ENCODE measurements at regions not wholly inside any gene's neighbourhood (a gene's known extent, or its start where the extent isn't known, plus 50 kb on each side); places are given as distances from the start of the nearest gene placed in this dataset.
"Not testable (repeated sequence)": the region's sequence is repeated elsewhere in the genome, so short reads cannot be mapped to it uniquely, and the experiment has no call there.

DNA sequence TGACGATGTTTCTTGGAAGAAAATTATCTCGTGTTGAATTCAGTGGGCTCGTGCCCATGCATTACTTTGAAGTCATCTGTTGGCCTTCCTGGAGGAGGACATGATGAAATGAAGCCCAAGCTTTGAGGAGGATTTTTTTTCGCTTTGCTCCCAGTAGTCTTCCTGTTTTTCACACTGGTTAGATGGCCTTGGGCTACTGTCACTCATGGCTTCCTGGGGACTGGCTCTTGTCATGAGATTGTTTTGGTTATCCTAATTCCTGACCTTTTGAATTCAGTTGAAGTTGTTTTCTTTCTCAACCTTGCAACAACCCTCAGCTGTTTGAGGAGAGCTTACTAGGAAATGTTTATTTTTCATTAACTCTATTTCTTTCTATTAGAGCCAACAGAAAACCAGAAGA is 430.7 kb downstream of the HS3ST3B1 start:
- no peak for TF ChIP-seq JUND (IDR thresholded peaks at IDR 0.05; ENCODE audit: low read depth)
- in situ Hi-C loops (cut with HindIII; ENCODE audit: low pct_unique_long_range_greater_than_20kb, low sequenced_read_pairs) = no loop called here
- no peak for DNase-seq (ENCODE audit: low read depth in 1 of 2, low spot score in 1 of 2)

DNA sequence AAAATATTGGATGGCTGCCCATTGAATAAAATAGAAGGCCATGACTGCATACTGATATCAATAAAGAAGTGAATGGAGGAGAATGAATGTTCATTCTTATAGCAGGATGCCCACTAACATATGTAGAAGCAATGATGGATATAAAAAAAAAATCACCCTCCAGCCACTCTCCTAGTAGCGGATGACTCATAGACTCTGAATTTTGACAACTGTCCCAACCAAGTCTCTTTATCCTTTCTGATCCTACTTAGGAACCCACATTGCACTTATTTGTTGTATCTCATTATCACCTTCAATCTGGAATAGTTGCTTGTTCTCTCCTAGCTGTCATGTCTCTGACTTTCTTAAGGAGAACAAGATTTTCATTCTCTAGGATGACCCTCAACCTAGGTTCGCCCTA is 429.9 kb downstream of the HS3ST3B1 start:
- TF ChIP-seq JUND (IDR thresholded peaks at IDR 0.05; ENCODE audit: low read depth) = no peak
- DNase-seq (ENCODE audit: low read depth in 1 of 2, low spot score in 1 of 2) = no peak
- in situ Hi-C loops (cut with HindIII; ENCODE audit: low pct_unique_long_range_greater_than_20kb, low sequenced_read_pairs) = no loop called here

DNA sequence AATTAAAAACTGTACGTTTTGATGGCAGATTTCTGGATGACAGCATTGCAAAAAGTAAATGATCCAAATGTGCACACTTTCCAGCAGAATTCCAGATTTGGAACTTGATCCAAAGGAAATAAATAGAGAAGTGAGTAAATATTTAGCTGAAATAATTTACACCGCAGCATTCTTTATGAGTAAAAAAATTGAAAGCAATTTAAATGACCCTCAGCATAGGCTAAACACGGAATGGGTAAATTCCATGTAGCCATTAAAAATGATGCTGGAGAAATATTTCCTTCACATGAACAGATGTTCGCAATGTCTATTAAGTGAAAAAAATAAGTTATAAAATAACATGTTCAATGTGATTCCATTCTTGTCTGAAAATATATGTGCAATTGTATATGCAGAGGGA is 424.8 kb downstream of the HS3ST3B1 start:
- no peak for DNase-seq (ENCODE audit: low read depth in 1 of 2, low spot score in 1 of 2)
- in situ Hi-C loops (cut with HindIII; ENCODE audit: low pct_unique_long_range_greater_than_20kb, low sequenced_read_pairs) = no loop called here
- TF ChIP-seq JUND (IDR thresholded peaks at IDR 0.05; ENCODE audit: low read depth) = no peak

DNA sequence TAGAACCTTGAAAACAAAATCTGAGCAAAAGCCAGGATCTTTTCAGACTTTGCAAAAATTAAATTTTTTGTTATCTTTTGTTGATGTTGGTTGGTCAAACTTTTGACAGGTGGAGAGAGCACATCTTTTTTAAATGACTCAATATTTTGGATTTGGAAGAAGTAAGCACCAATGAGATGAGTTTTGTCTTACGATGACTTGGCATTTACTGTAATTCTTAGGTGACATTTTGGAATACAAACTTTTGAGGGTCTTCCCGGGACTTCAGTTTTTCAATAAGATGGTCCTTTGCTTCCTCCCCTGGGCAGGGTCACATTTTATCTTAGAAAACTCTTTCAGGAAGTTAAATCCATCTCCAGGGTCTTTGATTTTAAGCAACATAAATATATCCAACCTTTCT is 423.9 kb downstream of the HS3ST3B1 start:
- in situ Hi-C loops (cut with HindIII; ENCODE audit: low pct_unique_long_range_greater_than_20kb, low sequenced_read_pairs) = no loop called here
- TF ChIP-seq JUND (IDR thresholded peaks at IDR 0.05; ENCODE audit: low read depth) = no peak
- no peak for DNase-seq (ENCODE audit: low read depth in 1 of 2, low spot score in 1 of 2)

DNA sequence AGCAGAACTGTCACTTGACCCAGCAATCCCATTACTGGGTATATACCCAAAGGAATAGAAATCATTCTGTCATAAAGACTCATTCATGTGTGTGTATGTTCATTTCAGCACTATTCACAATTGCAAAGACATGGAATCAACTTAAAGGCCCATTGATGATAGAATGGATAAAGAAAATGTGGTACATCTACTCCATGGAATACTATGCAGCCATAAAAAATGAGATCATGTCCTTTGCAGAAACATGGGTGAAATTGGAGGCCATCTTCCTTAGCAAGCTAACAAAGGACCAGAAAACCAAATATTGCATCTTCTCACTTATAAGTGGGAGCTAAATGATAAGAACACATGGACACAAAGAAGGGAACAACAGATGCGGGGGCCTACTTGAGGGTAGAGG is 422.5 kb downstream of the HS3ST3B1 start:
- DNase-seq (ENCODE audit: low read depth in 1 of 2, low spot score in 1 of 2); in situ Hi-C loops (cut with HindIII; ENCODE audit: low pct_unique_long_range_greater_than_20kb, low sequenced_read_pairs): not testable (repeated sequence)

DNA sequence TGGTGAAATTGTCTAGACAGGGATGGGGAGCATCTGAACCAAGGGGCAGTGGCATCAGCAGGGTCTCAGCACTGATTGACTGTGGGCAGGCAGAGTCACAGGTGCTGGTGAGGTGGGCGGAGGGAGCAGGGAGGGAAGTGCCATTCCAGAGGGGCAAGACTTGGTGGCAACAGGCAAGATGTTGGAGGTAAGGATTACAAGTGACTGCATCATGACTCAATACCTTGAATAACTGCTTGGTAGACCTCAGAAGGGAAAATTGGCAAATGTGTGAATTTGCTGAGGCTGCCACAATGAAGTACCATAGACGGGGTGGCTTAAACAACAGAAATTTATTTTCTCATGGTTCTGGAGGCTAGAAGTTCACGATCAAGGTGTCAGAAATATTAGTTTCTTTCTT is 419.1 kb downstream of the HS3ST3B1 start:
- no peak for TF ChIP-seq JUND (IDR thresholded peaks at IDR 0.05; ENCODE audit: low read depth)
- DNase-seq (ENCODE audit: low read depth in 1 of 2, low spot score in 1 of 2) = no peak
- in situ Hi-C loops (cut with HindIII; ENCODE audit: low pct_unique_long_range_greater_than_20kb, low sequenced_read_pairs) = no loop called here

DNA sequence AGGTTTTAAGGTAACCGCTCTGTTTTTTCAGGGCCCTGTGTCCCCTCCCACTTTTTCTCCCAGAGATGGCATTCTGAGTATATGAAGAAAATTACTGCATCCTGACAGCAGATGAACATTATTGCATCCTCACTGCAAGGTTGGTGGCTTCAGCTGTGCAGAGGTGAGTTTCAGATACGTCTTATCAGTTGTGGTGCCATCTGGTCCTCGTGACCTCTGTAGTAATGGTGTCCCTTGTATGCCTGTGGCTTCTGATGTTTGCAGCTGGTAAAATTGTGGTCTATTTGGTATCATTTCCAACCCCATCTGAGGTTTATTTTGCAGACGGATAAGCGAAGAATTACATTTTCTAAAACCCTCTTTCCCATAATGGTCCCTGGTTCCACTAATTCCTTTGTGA is 417.0 kb downstream of the HS3ST3B1 start:
- in situ Hi-C loops (cut with HindIII; ENCODE audit: low pct_unique_long_range_greater_than_20kb, low sequenced_read_pairs) = no loop called here
- TF ChIP-seq JUND (IDR thresholded peaks at IDR 0.05; ENCODE audit: low read depth) = no peak
- no peak for DNase-seq (ENCODE audit: low read depth in 1 of 2, low spot score in 1 of 2)

DNA sequence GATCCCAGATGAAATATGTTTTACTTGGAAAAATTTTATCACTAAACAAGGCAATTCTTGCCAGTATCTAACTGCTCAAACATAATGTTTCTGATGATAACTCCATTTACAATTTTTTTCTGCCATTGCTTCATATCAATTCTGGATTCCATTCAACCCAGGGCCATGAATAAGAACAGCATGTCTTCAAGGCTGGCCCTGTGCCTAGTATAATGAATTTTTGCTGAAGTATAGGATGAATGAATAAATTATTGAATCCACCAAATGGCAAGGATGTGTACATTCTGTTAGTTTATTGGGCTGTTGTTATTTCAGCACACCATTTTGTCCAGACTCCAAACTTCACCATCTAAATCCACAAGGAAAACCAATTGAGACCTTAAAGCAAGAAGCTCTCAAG is 414.7 kb downstream of the HS3ST3B1 start:
- no peak for DNase-seq (ENCODE audit: low read depth in 1 of 2, low spot score in 1 of 2)
- TF ChIP-seq JUND (IDR thresholded peaks at IDR 0.05; ENCODE audit: low read depth) = no peak
- in situ Hi-C loops (cut with HindIII; ENCODE audit: low pct_unique_long_range_greater_than_20kb, low sequenced_read_pairs) = no loop called here

DNA sequence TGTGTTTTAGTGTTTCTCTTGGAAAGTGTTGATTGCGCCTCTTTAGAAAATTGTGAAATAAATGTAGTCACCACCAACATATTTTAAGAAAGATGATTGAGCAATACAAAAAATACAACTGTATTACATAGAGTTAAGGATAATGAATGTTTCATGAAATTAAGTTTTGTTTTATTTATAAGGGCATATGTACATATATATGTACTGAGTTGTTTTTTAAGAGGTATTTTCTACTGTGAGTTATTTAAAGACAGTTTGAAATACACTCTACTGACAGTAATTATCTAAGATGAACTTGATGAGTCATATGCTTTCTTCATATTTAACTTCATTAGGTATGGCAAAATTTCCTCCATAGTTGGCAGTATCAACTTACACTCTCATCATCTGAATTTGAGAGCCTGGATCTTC is 411.7 kb downstream of the HS3ST3B1 start:
- no peak for TF ChIP-seq JUND (IDR thresholded peaks at IDR 0.05; ENCODE audit: low read depth)
- in situ Hi-C loops (cut with HindIII; ENCODE audit: low pct_unique_long_range_greater_than_20kb, low sequenced_read_pairs) = no loop called here
- DNase-seq (ENCODE audit: low read depth in 1 of 2, low spot score in 1 of 2) = no peak

DNA sequence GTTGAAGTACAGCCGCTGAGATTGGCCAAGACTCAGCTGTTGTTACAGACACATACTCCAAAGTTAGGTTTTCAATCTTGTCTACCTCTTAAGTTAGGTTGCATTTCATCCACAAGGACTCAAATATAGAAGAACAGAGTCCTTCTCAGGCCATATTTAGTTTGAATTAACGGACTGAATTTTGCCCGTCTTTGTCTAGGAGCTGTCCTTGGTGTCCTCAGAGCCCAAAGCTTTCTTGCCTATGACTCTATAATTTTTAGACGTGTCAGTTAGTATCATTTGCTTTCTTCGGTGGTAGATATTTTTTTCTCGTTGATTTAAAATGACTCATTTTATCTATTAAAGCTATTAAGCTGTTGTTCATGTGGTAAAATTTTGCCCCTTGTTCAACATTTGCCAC is 403.2 kb downstream of the HS3ST3B1 start:
- TF ChIP-seq JUND (IDR thresholded peaks at IDR 0.05; ENCODE audit: low read depth) = no peak
- in situ Hi-C loops (cut with HindIII; ENCODE audit: low pct_unique_long_range_greater_than_20kb, low sequenced_read_pairs) = no loop called here
- DNase-seq (ENCODE audit: low read depth in 1 of 2, low spot score in 1 of 2) = no peak

DNA sequence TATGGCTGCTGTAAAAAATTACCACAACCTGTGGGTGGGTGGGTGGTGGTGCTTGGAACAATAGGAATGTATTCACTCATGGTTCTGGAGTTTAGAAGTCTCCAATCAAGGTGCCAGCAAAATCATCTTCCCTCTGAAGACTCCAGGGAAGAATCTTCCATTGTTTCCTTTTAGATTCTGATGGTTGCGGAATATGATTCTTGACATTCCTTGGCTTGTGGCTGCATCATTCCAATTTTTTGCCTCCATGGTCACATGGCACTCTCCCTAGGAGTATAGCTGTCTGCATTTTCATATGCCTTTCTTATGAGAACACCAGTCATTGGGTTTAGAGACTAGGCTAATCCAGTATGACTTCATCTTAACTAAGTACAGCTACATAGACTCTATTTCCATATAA is 401.0 kb downstream of the HS3ST3B1 start:
- TF ChIP-seq JUND (IDR thresholded peaks at IDR 0.05; ENCODE audit: low read depth) = no peak
- DNase-seq (ENCODE audit: low read depth in 1 of 2, low spot score in 1 of 2) = no peak
- in situ Hi-C loops (cut with HindIII; ENCODE audit: low pct_unique_long_range_greater_than_20kb, low sequenced_read_pairs) = no loop called here

DNA sequence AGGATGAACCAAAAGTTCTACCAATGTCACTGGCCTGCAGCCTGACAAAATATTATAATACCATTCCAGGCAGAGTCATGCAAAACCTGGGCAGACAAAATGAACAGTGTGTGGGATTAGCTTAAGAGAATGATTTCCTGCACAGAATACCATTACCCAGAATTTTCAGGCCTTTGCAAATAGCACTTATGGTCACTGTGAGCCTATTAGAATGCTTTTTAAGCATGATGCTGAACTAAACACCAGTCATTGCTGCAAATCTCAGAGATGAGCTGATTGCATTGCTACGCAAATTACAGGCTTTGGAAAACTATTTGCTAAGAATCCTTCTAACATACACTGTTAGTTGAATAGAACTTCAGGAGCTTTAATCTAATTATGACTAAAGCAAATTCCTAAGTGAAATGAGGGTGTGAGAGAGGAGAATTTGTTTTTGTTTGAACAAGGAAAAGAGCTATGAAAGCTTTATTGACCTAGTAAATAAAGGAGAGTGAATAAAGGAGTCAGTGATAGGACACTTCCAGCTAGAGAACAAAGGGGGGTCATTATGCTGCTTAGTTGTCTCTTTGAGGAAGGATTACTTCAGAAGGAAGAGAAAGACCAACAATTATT is 398.8 kb downstream of the HS3ST3B1 start:
- in situ Hi-C loops (cut with HindIII; ENCODE audit: low pct_unique_long_range_greater_than_20kb, low sequenced_read_pairs) = no loop called here
- no peak for TF ChIP-seq JUND (IDR thresholded peaks at IDR 0.05; ENCODE audit: low read depth)
- peak; percentile 6 to 57 for DNase-seq (ENCODE audit: low read depth in 1 of 2, low spot score in 1 of 2)

DNA sequence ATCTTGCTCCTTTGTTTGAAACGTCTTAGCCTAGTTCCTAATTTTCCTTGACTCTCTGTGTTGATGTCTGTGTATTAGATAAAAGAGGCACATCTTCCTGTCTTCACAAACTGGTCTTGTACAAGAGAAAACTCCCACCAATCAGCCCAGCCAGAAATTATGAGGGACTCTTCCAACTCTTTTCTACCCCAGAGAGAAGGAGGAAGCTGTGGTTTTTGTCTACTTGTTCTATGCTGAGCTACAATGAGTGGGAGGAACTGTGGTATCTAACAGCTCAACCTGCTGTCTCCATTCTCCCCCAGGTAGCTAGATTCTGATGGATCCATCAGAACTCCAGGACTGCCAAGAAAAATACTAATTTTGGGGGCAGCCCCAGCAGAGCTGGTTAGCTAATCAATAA is 392.5 kb downstream of the HS3ST3B1 start:
- no peak for TF ChIP-seq JUND (IDR thresholded peaks at IDR 0.05; ENCODE audit: low read depth)
- no peak for DNase-seq (ENCODE audit: low read depth in 1 of 2, low spot score in 1 of 2)

DNA sequence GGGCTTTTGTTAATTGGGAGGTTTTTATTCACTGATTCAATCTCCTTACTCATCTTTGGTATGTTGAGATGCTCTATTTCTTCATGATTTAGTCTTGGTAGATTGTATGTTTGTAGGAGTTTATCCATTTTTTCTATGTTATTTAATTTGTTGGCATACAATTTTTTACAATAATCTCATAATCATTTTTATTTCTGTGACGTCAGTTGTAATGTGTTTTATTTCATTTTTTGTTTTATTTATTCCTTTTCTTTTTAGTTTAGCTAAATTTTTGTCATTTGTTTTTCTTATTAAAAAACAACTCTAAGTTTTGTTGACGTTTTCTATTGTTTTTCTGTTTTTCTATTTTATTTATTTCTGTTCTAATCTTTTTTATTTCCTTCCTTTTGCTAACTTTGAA is 389.8 kb downstream of the HS3ST3B1 start:
- TF ChIP-seq JUND (IDR thresholded peaks at IDR 0.05; ENCODE audit: low read depth) = no peak
- no peak for DNase-seq (ENCODE audit: low read depth in 1 of 2, low spot score in 1 of 2)
- in situ Hi-C loops (cut with HindIII; ENCODE audit: low pct_unique_long_range_greater_than_20kb, low sequenced_read_pairs) = no loop called here

More for the DNA sequence above, 392.5 kb downstream of the HS3ST3B1 start:
- in situ Hi-C loops (cut with HindIII; ENCODE audit: low pct_unique_long_range_greater_than_20kb, low sequenced_read_pairs) = no loop called here
